ENCODE measurements at regions not wholly inside any gene's neighbourhood (a gene's known extent, or its start where the extent isn't known, plus 50 kb on each side); places are given as distances from the start of the nearest gene placed in this dataset.

- DNase-seq (ENCODE audit: low spot score) = no peak
- no peak overlapping the region for H3K9ac ChIP-seq (ENCODE audit: insufficient read depth, low read depth, low read length)
- no peaks in the 10 kb centered on the region for H3K9me3 ChIP-seq (ENCODE audit: low read length)
- BruUV-seq (replicated peaks) = no TSS peak
- no peak overlapping the region for H2AFZ ChIP-seq (ENCODE audit: low read length)
- H3K79me2 ChIP-seq (ENCODE audit: insufficient read depth, low read length) = no peaks in the 10 kb centered on the region
- TF ChIP-seq SMC3 (IDR thresholded peaks at IDR 0.05; ENCODE audit: low read length) (no peak), ZNF749 (CRISPR knock-in tag; IDR thresholded peaks at IDR 0.05; ENCODE audit: borderline replicate concordance) (no peak), SOX6 (IDR thresholded peaks at IDR 0.05) (no peak), SOX6 (CRISPR knock-in tag; IDR thresholded peaks at IDR 0.05) (no peak), ZBTB20 (CRISPR knock-in tag; IDR thresholded peaks at IDR 0.05; ENCODE audit: borderline replicate concordance, low read depth) (no peak), IRX3 (CRISPR knock-in tag; IDR thresholded peaks at IDR 0.05; ENCODE audit: borderline replicate concordance, low read depth) (no peak), ZNF260 (CRISPR knock-in tag; IDR thresholded peaks at IDR 0.05; ENCODE audit: borderline replicate concordance, low read depth) (no peak), SMYD3 (CRISPR knock-in tag; IDR thresholded peaks at IDR 0.05) (no peak), ISX (CRISPR knock-in tag; conservative IDR thresholded peaks at IDR 0.05) (no peak), ZNF792 (CRISPR knock-in tag; IDR thresholded peaks at IDR 0.05) (no peak), ZNF766 (CRISPR knock-in tag; IDR thresholded peaks at IDR 0.05; ENCODE audit: borderline replicate concordance) (no peak), POLR2G (IDR thresholded peaks at IDR 0.05; ENCODE audit: low read depth, low read length) (no peak), MAF1 (CRISPR knock-in tag; IDR thresholded peaks at IDR 0.05; ENCODE audit: borderline replicate concordance) (no peak), SRSF1 (optimal IDR thresholded peaks at IDR 0.05; ENCODE audit: low read depth, low read length) (no peak), ADNP (CRISPR knock-in tag; IDR thresholded peaks at IDR 0.05) (no peak), KLF9 (CRISPR knock-in tag; IDR thresholded peaks at IDR 0.05; ENCODE audit: low read depth) (no peak), ZNF567 (CRISPR knock-in tag; IDR thresholded peaks at IDR 0.05; ENCODE audit: borderline replicate concordance) (no peak), ZNF775 (CRISPR knock-in tag; IDR thresholded peaks at IDR 0.05; ENCODE audit: borderline replicate concordance) (no peak), MAFF (IDR thresholded peaks at IDR 0.05; ENCODE audit: low read depth, low read length) (no peak), AKAP8 (CRISPR knock-in tag; IDR thresholded peaks at IDR 0.05) (no peak), TERF1 (CRISPR knock-in tag; IDR thresholded peaks at IDR 0.05) (no peak)
- ATAC-seq = no peak
- H3K4me1 ChIP-seq (ENCODE audit: insufficient read depth, low read length) = no peaks in the 10 kb centered on the region
- H3K36me3 ChIP-seq (replicated peaks in 1 of 2; ENCODE audit: control insufficient read depth in 1 of 2, insufficient read depth in 2 of 2, low read length in 2 of 2) = no peaks in the 10 kb centered on the region
- no peak overlapping the region for H3K27ac ChIP-seq (ENCODE audit: extremely low read length, insufficient read depth, low read length)
- H4K20me1 ChIP-seq (ENCODE audit: insufficient read depth, low read length) = no peaks in the 10 kb centered on the region
- H3K4me3 ChIP-seq (replicated peaks in 1 of 3; ENCODE audit: insufficient read depth in 1 of 3, low read depth in 2 of 3, low read length in 3 of 3) = no peak overlapping the region
- 26% methylated on average over 6 of the region's 6 CpGs for WGBS (ENCODE audit: low lambda C conversion rate)
- H3K4me2 ChIP-seq (ENCODE audit: low read depth, low read length) = no peak overlapping the region
- ChIA-PET CTCF (ENCODE audit: low intra/inter-chr PET ratio, low total read pairs) (no interaction called here), POLR2A (no interaction called here)
- FAIRE-seq = no peak
- H3K27me3 ChIP-seq (ENCODE audit: control insufficient read depth in 1 of 2, insufficient read depth in 2 of 2, low read length in 2 of 2) = no peaks in the 10 kb centered on the region
- intact Hi-C loops (cut with micrococcal nuclease; ENCODE audit: unreplicated experiment) = no loop called here
- in situ Hi-C loops (cut with HindIII; ENCODE audit: extremely low pct_ligation_motif_present, low pct_unique_long_range_greater_than_20kb) = no loop called here
These were observed 276.1 kb downstream of the NR2F2 start for GRCh38 chr15:96606617-96607016.

All from HepG2 (cell line).